ENCODE measurements at regions not wholly inside any gene's neighbourhood (a gene's known extent, or its start where the extent isn't known, plus 50 kb on each side); places are given as distances from the start of the nearest gene placed in this dataset.

DNA sequence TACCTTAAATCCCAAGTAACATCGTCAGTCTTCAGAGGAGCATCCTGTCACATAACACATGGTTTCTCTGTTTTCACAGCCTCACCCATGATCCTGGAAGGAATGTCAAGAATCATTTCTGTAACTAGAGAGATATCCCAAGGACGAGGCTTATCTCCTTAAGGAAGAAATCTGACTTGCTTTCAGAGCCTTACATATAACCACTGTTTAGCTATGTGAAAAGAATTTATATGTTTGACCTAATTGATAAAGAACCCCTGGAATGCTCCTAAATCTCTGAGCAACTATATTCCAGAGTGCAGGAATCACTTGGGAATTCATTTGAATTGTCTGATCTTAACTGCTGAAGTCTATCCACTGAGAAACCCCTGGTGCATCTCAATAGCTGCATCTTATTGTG is 243.1 kb downstream of the ALDH8A1 start:
- no peak for DNase-seq

DNA sequence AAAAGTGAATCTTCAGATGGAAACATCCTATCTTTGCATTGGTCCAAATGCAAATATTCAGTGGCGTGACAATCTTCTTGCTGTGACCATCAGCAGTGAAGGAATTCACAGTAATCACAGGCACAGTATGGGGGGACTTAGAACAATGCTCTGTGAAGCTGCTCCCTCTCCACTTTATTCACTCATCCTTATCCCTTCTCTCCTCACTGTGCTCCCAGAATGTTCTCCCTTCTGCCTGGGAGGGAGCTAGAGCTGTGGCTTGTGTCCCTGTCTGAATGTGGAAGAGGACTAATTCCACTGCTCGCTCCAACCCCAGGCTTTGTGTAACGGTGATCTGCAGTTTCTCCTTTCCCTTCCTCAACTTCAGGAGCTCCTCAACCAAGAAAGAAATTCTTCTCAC is 243.7 kb downstream of the ALDH8A1 start:
- DNase-seq = no peak

DNA sequence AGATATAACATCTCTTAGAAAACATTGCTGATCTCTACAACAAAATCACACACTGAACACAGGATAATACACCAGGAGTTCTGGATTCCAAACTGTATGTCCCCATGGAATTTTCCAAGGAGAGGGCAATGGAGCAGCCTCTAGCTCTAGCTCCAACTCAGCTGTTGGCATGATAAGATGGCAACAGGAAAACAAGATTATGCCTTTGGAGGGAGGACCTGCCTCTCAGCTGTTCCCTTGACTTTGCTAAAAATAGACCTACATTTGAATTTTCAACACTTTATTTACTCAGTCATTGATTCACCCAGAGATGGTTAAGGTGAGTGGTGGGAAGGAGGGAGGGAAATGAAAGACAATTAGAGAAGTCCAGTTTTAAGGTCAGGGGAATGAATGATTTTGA is 246.7 kb downstream of the ALDH8A1 start:
- DNase-seq = no peak

DNA sequence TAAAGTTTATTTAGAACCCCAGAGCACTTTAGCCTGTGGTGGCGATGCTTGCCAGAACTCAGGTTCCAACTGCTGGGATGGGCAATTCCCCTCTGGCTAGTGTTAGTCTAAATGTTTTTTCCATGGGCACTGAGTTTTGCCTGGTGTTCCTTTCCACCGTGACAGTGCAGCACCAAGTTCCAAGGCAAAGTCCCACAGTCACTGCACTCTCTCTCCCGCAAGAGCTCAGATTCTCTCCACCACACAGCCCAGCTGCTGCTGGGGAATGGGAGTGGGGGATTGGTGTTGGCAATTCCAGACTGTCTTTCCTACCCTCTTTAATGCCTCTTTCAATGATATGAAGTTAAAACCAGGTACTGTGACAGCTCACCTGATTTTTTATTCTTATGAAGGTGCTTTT is 247.6 kb downstream of the ALDH8A1 start:
- no peak for DNase-seq

DNA sequence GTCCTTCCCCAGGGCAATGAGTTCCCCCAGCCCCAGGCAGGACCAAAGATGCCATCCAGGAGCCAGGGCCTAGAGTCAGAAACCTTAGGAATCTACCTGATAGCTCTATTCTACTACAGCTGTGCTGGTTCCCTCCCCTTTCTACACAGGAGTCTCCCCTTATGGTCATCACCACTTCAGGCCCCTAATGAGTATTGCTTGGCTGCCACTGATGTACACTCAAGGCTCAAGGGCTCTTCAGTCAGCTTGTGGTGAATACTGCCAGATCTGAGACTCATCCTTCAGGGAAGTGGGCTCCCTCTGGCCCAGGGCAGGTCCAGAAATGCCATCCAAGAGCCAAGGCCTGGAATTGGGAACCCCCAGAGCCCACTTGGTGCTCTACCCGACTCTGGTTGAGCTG is 248.6 kb downstream of the ALDH8A1 start:
- DNase-seq = no peak

DNA sequence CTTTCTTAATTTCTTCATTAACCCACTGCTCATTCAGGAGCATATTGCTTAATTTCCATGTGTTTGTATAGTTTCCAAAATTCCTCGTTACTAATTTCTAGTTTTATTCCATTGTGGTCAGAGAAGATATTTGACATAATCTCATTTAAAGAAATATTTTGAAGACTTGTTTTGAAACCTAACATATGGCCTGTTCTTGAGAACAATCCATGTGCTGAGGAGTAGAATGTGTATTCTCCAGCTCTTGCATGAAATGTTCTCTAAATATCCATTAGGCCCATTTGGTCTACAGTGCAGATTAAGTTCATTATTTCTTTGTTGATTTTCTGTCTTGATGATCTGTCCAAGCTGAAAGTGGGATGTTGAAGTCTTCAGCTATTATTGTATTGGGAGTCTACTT is 251.7 kb downstream of the ALDH8A1 start:
- DNase-seq = no peak

DNA sequence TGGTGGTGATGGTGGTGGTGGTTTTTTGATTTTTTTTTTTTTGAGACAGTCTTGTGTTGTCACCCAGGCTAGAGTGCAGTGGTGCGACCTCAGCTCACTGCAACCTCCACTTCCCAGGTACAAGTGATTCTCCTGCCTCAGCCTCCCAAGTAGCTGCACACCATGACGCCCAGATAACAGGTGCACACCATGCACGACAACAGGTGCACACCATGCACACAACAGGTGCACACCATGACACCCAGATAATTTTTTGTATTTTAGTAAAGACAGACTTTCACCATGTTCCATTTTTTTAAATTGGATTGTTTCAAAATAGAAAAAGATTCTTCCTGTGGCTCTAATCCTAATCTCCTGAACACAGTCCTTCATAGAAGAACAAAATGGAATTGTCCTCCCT is 257.9 kb downstream of the ALDH8A1 start:
- DNase-seq = no peak

DNA sequence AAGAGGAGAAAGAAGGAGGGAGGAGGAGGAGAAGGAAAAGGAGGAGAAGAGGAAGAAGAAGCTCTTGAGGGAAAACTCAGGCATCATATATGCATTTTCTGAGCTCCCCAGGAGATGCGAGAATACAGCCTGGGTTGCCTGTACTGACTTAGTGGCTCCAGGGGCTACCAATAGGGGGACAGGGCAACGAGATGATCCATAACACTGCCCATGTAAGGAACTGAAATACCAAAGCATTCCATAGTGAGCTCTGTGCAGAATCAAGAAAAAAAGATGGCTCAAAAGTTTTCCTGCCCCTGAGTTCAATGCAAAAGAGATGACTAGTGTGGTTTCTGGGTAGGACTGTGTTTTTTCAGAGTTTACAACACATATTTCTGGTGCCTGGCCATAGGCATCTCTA is 258.7 kb downstream of the ALDH8A1 start:
- no peak for DNase-seq

DNA sequence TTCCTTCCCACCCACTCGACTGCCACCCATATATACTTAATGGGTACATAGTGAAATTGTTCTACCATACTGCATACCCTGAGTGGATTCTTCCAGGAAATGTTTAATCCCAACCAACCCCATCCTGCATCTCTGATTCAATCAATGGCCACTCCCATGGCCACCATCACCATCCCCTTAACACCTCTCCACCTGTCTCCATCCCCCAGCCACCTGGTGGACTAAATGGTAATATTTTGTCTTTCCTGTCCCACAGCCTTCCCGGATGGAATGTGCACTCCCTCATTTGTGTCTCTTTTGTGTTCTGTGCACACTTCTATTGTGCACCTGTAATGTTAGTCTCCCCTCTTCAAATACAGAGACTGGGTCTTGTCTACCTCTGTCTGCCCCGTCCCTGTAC is 259.9 kb downstream of the ALDH8A1 start:
- no peak for DNase-seq

DNA sequence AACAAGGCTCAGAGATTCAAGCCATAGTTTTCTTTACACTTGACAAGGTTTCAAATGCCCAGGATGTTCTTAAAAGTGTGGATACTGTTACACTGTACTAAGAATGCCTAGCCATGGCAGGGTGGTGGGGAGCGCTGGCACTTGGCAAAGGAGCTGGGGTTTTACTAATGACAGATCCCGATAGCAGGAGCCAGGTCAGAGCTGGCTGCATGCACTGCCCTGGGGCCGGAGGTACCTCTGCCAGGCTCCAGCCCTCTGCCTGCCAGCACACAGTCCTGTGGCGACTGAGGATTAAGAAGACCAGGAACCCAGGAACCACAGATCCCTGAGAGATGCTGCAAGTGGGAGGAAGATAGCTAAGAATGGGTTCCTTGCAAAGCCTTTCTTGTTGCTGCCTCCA is 260.3 kb downstream of the ALDH8A1 start:
- DNase-seq = no peak

DNA sequence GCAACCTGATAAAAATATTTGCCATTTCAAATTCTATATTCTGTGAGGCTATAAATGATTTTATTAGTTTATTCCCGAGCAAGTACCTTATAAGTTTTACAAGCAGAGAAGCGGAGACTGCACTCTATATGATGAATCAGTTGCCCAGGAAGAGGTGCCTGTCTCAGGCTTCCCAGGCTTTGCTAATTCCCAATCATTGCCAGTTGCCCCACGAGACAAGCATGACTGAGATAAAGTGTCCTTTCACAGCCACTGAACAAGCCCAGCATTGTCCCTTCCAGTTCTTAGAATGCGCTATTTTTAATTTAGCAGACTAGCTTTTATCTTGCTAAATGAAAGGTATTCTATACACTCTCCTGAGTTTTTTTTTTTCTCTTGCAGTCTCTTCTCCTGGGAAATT is 260.7 kb downstream of the ALDH8A1 start:
- DNase-seq = no peak

DNA sequence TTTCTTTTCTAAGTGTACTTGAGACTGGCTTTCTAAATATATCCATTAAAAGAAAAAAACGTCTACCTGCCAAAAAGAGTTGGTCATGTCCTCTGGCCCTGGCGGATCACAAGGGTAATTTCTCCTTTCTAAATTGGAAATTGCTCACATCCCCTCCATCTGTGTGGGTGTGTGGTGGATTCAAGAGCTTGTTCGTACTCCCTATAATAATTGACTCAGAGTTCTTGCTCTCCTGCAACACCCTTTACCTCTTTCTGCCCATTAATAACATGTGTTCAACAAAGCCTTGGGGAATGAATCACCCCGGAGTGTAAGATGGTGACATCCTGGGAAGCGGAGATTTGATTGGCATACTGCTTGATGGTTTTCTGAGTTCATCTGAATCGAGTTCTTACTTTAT is 263.8 kb downstream of the ALDH8A1 start:
- no peak for DNase-seq

DNA sequence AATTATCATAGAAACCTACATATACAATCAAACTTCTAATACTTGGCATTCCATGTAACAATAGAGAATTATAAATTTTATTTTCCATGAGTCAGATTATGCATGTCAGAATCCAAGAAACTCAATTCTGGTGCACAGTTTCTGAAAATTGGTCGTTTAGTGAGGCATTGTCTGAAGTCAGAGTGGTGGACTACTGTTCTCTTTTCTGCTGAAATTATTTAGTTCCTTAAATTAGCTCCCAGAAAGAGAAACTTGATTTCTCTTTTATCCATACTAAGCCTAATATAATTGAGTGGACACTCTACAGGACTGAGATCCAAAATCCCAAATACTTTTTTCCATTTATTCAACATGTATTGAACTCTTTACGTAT is 265.5 kb downstream of the ALDH8A1 start:
- DNase-seq = no peak

DNA sequence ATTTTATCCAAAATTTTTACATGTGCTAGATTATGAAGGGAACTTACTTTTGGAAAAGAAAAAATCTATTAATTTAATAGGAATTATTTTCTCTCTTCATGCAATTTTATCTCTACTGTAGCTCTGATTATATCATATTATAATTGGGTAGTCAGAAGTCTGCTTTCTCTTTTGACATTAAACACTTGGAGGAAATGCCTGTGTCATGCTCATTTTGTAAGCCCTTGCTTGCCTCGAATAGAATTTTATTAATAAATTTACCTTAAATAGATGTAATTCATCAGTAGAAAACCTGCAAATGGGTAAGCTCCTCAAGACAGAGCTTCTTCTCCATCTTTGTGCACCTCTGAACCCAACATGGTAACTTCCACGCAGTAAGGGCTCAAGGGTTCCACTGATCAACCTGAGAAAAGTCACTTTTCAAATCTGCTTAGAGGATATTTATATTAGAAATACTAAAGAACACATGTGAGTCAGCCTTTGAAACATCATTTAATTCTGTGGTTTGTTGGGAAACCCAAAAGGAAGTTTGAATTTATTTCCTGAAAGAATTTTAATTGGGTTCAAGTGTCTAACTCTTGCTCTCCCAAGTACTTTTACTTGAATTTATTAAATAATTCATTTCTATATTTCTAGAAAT is 266.0 kb downstream of the ALDH8A1 start:
- DNase-seq = no peak

DNA sequence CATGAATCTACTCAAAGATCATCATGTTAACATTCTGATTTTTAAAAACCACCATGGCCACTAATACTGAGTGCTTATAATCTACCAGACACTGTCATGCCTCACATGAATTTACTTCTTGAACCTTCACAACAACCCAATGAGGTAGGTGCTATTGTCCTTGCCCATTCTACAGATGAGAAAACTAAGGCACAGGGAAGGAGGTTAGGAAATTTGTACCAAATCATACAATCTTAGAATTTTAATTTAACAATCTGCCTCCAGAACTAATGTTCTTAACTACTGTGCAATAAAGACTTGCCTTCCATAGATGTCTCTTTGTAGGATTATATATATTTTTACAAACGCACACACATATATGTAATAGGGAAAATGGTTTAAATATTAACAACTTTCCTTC is 269.5 kb downstream of the ALDH8A1 start:
- no peak for DNase-seq

DNA sequence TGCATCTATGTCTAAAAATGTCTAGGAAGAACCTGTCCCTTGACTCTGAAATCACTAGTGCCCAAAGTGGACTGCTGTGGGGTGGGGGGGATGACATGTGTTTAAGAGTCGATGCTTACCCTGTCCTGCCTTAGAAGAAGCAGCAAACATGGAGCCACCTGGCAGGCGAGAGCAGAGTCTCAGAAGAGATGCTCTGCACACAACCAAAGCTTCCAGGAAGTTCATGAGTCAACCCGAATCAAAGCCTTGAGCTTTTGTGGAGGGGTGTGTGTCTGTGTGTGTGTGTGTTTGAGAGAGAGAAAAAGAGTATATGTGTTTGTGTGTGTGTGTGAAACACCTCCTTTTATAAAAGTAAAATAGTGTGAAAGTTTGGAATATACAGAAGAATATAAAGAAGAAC is 269.9 kb downstream of the ALDH8A1 start:
- DNase-seq = no peak

DNA sequence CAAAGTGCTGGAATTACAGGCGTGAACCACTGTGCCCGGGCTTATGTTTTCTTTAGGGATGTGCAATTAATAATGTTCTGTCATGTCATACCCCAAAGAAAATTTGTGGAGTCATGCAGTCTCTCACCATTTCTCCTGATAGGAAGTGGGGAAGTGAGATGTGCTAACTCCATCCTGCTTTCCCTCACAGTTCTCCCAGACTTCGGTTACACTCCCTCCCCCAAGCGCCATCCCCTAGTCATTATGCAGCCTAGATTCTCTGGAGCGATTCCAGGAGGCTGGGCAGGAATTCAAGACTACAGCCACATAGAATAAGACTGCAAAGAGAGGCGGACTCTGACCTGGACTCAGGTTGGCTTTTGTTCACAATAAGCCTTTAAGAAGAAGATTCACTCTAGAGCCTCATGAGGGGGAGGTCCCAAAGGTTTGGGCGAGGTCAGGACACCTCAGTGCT is 271.4 kb downstream of the ALDH8A1 start:
- DNase-seq = no peak

DNA sequence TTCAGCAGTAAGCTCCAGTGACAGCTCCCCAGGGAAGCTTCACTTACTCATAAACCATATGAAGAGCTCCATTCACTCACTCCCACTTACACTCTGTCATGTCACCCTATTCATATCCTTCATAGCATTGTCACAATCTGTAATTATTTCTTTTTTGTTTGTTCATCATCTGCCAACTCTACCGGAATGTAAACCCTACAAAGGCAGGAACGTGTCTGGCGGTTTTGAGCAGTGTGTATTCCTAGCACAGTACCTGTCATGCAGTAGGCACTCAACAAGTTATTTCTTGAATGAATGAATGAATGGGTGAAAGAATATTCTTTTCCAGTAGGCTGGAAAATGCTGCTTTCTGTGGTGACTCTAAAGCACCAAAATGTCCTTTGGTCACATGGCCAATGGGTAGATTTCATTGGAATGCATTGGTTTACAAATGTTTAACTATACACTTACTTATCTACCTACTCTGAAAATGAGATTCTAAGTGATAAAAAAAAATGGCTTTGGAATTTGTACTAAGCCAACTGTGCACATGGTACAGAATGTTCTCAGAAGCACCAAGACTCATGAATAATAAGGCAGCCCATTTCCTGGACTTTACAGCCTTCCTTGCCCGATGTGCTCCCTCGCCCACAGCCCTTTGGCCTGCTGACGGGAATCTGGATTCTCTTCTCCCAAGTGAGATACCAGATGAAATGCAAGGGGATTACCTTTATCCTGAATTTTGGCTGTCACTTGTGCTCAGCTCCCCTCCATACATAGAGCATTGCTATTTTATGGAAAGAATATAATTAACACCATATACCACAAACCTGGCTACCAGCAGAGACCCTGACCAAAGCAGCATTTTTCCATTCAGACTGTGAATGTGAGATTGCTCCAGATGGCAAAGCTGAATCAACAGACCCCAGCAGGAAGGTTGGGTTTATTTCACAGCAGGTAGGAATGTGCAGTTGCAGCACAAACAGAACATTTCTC is 273.3 kb downstream of the ALDH8A1 start:
- no peak for DNase-seq

DNA sequence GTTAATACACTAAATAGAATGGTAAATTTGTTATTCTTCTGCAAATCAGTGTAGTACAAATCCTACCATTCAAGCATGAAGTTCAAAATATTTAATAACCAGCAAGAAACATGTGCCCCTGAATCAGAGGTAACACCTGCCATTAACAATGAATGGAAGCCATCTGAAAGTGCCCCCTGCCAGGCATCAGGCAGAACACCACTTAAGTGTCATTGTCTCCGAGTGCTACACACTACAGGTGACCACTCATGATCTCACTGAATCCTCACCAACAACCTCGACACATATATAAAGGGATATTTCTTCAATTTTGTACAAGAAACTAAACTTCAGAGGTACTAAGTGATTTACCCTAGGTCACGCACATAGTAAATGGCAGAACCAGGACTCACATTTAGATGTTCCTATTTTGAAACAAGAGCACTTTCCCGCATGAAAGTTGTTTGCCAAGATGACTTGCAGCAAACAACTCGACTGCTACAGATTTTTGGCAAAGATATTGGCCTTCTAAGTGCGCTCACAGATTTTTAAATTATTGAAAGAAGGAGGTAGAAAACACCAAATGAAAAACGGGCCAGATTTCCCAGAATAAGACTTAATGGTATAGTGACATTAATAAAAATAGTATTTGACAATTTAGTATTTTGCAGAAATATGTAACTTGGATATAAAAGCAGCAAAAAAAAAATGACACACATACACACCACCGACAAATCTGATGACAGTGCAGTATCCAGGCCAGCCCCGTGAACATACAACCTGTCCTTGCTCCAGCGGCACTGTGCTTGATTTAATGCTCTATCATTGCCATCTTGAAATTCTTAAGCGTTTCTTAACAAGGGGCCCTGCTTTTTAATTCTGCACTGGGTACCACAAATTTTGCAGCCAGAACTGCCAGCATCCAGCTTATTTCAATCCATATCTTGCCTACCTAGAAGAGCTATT is 274.5 kb downstream of the ALDH8A1 start:
- DNase-seq = no peak

DNA sequence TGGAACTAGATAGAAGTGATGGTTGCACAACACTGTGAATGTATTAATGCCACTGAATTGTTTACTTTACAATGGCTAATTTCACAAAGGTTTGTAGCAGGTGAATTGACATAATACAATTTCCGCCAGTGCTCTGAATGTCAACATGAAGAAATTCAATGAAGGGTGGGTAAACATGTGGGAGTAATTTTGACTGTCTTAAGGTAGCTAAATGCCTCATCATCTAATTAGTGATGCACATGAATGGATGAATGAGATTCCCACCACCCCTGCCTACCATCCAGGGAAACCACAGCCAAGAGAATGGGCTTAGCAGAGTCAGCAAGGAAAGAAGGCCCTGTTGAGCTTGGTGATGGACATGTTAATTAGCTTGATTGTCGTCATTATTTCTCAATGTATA is 275.3 kb downstream of the ALDH8A1 start:
- DNase-seq = no peak

DNA sequence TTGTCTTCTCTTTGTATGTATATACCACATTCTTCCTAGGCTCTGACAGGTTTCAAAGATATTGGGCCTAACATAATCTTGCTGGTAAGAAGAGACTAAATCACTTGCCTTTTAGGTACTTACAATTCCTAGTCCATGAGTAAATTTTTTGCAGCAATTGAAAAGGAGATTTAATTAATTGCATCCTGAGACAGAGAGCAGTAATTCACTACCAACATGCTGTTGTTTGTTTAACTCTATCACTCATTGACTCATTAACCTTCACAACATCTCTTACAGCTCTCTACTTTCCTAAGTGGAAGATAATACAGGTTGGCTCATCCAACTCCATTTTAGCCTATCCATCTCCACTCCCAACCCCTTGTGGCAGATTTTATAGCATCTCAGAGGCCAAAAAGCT is 280.4 kb downstream of the ALDH8A1 start:
- DNase-seq = no peak

DNA sequence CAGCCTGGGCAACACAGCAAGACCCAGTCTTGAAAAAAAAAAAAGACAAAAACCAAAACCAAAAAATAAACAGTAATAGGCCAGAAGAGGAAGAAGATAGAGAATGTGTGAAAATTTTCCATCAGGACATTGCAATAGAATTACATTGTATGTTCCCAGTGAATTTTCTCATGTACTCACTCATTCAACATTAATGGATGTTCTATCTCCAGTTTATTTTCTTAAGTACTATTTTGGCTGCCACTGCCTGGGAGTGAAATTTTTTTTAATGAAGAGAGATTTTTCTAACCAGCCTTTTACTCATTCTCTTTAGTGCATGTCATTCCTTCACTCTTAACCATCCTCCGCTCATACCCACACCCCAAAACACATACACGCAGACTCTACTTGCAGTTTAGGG is 282.8 kb downstream of the ALDH8A1 start:
- DNase-seq = no peak

DNA sequence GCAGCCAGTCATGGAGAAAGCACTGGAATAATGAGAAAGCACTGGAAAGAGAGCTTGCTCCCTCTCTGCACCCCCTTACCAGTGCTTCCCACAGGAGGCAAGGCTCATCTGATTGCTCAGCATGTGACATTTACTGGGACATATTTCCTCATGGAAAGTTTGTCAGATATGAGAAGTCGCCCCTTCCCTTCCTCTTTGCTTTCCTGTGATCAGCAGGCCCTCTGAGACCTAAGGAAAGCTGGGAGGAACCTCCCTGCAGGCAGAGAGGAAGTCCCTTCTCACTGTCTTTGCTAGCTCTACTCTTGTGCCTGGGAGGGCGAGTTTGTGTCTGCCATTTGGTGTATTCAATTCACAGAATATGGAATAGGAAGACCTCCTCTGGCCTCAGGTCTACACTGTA is 283.8 kb downstream of the ALDH8A1 start:
- DNase-seq = no peak

Measured in OCI-M1 (cell line).